ENCODE measurements at regions not wholly inside any gene's neighbourhood (a gene's known extent, or its start where the extent isn't known, plus 50 kb on each side); places are given as distances from the start of the nearest gene placed in this dataset.

- TF ChIP-seq ZBTB11 (CRISPR knock-in tag; IDR thresholded peaks at IDR 0.05) (no peak), ZNF232 (CRISPR knock-in tag; IDR thresholded peaks at IDR 0.05) (no peak), EGR1 (conservative IDR thresholded peaks at IDR 0.05) (no peak), BRD4 (IDR thresholded peaks at IDR 0.05) (no peak), CSDE1 (IDR thresholded peaks at IDR 0.05) (no peak), SRSF3 (IDR thresholded peaks at IDR 0.05; ENCODE audit: insufficient read depth, low read length) (no peak), CBX1 (IDR thresholded peaks at IDR 0.05; ENCODE audit: low read depth) (no peak), ZNF449 (CRISPR knock-in tag; IDR thresholded peaks at IDR 0.05) (no peak), ESRRA (IDR thresholded peaks at IDR 0.05; ENCODE audit: borderline replicate concordance, low read depth) (no peak), ZNF217 (CRISPR knock-in tag; IDR thresholded peaks at IDR 0.05) (no peak), TARDBP (IDR thresholded peaks at IDR 0.05) (no peak), POLR2AphosphoS5 (IDR thresholded peaks at IDR 0.05; ENCODE audit: control insufficient read depth, insufficient read depth, low read depth, low read length) (no peak), CBX3 (IDR thresholded peaks at IDR 0.05; ENCODE audit: borderline replicate concordance in 1 of 2, low read length in 2 of 2) (no peak), MED1 (CRISPR knock-in tag; IDR thresholded peaks at IDR 0.05; ENCODE audit: borderline replicate concordance) (no peak), RBM39 (optimal IDR thresholded peaks at IDR 0.05; ENCODE audit: low read depth, low read length) (no peak), ZBTB8A (IDR thresholded peaks at IDR 0.05; ENCODE audit: partially characterized antibody) (no peak), CXXC5 (CRISPR knock-in tag; IDR thresholded peaks at IDR 0.05) (peak; percentile 35; the same call in 1 of the 2 replicates), NFXL1 (CRISPR knock-in tag; IDR thresholded peaks at IDR 0.05) (no peak), ZKSCAN8 (CRISPR knock-in tag; IDR thresholded peaks at IDR 0.05) (no peak), ESRRB (CRISPR knock-in tag; IDR thresholded peaks at IDR 0.05; ENCODE audit: borderline replicate concordance) (no peak), BDP1 (IDR thresholded peaks at IDR 0.05; ENCODE audit: insufficient read depth, insufficient read length) (no peak), PCBP2 (IDR thresholded peaks at IDR 0.05; ENCODE audit: low read depth, low read length, poor library complexity, severe bottlenecking) (no peak), HDAC8 (tag; IDR thresholded peaks at IDR 0.05) (no peak), HNRNPK (IDR thresholded peaks at IDR 0.05; ENCODE audit: low read depth, low read length, poor library complexity, severe bottlenecking) (no peak), ZNF444 (CRISPR knock-in tag; IDR thresholded peaks at IDR 0.05) (no peak), POLR2B (IDR thresholded peaks at IDR 0.05; ENCODE audit: low read depth, partially characterized antibody) (no peak), STAG1 (CRISPR knock-in tag; IDR thresholded peaks at IDR 0.05; ENCODE audit: borderline replicate concordance) (no peak), RBM22 (IDR thresholded peaks at IDR 0.05; ENCODE audit: low read depth, low read length, poor library complexity, severe bottlenecking) (no peak)
Measured at GRCh38 chr1:234755449-234755863, 145.5 kb upstream of the IRF2BP2 start (continued).

All from K562 (cell line).